HG02763 (cell line): ENCODE measurements at regions not wholly inside any gene's neighbourhood (a gene's known extent, or its start where the extent isn't known, plus 50 kb on each side); places are given as distances from the start of the nearest gene placed in this dataset.

Experiments used
- ATAC-seq: cut with Tn5 transposase; IDR thresholded peaks from one replicate; pipeline ENCODE4 v1.9.1; 2021; ENCODE audit warnings: mild to moderate bottlenecking, moderate library complexity; ENCODE audit not compliant: unreplicated experiment

- ATAC-seq: peak; percentile 6
Measured at GRCh38 chr14:49970474-49971147, 77.7 kb downstream of the ARF6 start.

DNA sequence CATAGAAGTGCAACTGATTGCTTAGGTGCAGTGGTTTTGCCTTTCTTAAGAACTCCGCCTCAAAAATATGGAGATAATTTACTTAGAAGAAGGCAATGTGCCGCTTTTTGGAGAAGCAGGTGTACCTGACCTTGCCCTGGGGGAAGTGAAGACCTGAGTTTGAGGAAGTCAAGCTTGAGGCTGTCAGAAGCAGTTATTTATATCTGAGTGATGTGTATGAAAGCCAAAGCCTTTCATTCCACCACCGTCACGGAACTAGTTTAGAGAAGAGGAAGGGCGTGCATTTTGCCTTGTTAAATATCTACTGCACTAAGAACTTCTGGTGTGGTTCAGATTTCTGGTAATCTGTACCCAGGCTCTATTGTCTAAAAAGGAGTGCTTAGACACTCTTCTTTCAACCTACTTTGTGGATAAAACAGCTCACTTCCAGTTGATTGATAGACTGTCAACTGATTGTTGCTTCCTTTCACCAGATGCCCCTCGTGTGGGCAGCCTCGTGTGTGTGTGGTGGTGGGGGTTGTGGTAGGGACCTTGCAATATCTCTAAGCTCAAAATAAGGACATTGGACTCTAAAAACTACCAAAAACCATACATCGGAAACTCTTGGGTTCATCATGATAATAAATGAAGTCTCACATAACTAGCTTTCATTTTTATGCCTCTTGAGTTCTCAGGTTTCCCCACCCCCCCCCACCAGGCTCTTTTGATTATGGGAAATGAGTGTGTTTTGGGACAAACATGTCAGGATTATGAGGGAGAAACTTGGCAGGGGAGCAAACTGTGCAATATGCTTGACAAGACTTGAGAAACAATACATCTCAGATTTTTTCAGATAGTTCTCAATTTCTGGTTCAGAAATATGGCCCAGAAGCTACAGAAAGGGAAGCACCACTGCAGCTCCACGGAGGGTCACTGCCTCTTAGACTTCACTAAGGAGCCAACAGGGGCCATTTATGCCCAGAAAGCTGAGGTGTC, 78.6 kb downstream of the ARF6 start:
- ATAC-seq: peak; percentile 84

- ATAC-seq: no peak
Measured at GRCh38 chr14:49972131-49972671, 79.3 kb downstream of the ARF6 start.

GRCh38 chr14:49972823-49973222, 79.9 kb downstream of the ARF6 start:
- ATAC-seq: no peak

GRCh38 chr14:49975276-49975675, 82.4 kb downstream of the ARF6 start:
- no peak for ATAC-seq

DNA sequence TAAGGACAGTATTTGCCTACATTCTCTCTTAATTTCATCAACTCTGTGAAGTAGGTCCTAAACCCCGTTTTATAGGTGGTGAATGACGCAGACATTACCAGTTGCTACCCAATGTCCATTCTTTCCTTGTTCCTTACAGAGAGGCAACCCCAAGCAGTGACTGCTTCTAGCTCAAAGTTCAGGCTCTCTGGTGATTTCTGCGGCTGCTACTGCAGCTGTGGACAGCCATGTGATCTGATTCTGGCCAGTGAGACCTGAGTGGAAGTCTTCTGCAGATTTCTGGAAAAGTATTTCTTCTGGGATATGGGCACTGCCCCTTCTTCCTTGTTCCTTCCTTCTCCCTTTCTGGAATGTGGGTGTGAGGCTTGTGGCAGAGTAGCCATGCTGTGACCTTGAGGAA, 82.9 kb downstream of the ARF6 start:
- ATAC-seq: no peak

DNA sequence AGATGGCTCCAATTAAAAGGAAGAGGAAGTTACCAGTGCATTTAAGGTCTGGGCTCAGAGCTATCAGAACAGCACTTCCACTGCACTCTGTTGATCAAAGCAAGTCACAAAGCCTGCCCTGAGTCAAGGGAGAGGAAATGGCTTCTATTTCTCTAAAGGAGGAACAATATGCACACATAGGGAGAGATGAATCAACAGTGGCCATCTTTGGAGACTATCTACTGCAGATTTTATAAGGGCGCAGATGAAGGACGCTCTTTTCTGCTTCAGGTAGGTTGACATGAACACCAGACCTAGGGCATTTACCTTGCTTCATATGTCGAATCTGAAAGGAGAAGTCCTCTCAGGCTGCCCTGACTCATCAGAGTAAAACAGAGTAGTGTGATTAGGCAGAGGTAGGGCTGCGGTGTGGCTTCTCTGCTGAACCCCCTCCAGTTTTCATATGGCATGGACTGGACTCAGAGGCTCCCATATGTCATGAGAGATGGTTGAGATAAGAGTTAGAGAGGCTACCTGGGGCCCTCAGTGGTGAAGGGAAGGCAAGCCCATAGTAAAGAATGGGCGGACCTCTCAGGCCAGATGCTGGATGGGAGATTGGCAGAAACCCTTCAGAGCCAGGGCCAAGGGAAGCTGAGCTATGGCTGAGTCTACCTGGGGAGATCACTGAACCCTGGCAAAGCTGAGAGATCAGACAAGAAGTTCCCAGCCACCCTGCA, 84.4 kb downstream of the ARF6 start:
- ATAC-seq: peak; percentile 73

DNA sequence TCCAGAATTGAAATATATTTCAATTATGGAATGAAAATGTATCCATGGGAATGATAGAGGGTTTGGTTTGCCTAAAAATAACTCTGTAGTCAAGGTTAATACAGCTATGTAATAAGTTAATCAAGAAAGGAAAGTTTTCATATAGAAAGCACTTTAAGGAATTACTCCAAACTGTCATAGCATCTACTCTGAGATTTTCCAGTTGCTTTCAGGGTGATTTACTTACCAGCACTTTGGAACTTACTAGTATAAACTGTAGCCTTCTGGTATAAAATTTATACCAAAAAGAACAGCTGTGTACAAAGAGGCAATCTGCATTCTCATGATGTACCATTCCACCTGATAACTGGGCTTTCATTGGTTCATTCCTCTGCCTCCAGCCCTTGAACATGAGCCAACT, 87.1 kb downstream of the ARF6 start:
- no peak for ATAC-seq

DNA sequence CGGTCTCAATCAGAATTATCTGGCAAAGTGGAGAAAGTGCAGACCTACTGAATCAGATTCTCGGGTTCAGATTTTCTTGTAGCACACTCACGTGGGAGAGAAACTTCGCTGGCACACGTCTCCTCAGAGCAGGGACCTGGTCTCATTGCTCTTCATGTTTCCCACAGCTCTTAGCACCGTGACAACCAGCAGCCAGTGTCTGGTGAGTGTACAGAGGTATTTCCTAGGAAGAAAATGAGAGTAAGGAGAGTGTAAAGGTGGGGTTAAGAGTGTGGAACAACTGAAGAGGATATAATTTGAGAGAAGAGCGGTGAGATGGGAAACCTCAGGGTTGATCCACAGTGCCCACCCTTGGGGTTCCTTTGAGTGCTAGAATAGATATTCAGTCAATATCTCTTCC, 89.2 kb downstream of the ARF6 start:
- no peak for ATAC-seq

DNA sequence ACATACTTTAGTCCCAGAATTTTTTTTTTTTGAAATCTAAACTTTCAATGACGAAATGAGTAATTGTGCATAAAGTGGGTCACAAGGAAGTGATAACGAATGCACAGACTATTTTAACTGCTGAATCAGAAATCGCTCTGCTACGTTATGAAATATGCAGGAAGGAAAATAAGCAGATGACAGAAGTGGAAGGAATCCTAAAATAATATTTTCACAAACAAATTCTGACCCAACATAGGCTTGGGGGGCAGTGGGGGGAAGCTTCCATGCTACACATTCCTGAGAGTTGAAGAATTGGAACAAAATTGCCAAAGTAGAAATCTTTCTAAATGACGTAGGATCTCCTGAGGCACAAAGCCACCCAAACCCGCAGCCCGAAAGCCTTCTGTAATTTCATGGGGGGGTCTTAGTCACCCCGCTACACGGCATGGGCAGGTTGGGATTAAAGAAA, 89.6 kb downstream of the ARF6 start:
- no peak for ATAC-seq

DNA sequence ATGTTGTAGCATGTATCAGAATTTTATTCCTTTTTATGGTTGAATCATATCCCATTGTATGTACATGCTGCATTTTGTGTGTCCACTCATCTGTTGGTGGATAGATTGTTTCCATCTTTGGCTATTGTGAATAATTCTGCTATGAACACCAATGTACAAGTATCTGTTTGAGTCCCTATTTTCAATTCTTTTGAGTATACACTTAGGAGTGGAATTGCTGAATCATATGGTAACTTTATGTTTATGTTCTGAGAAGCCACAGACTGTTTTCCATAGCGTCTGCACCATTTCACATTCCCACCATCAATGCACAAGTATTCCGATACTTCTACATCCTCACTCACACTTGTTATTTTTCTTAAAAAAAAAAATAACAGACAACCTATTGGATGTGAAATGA, 91.5 kb downstream of the ARF6 start:
- no peak for ATAC-seq

- ATAC-seq: no peak
Measured at GRCh38 chr14:49986343-49987014, 93.6 kb downstream of the ARF6 start.

DNA sequence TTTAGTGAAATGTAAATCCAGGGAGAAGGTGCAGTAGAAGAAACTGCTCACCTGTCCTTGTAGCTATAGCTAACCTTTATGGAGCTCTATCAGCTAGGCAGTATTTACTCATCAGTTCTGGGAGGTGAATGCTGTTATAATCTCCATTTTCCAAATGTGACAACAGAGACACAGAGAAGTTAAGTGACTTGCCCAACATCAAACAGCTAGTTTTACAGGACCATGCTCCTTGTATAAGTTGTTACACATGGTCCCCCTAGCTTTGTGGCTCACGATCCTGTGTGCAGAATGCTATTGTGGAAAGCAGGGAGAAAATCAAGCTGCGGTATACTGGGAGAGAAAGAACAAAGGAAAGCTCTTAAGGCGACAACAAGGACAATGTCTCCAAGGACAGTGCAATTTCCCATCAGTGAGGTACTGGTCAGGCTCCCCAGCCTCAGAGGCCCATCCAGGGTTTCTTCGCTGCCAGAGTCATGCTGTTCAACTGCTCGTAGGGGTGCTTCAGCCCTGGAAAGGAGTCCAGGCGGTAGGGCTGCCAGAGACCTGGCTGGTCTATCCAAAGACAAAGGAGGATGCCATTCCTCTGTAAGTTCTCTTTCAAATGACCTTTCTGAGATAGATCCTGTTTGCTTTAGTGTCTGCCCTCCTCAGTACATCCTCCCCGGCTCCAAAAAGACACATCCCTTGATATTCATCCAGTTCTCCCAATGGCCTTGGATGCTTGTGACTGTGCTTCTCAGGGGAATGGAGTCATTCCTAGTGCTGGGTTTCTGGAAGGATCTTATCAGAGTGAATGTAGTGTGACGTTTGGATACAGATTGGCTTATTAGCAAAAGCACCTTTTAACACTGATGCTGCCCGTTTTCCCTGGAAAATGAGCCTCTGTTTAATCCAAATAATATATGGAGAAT, 95.5 kb downstream of the ARF6 start:
- no peak for ATAC-seq

DNA sequence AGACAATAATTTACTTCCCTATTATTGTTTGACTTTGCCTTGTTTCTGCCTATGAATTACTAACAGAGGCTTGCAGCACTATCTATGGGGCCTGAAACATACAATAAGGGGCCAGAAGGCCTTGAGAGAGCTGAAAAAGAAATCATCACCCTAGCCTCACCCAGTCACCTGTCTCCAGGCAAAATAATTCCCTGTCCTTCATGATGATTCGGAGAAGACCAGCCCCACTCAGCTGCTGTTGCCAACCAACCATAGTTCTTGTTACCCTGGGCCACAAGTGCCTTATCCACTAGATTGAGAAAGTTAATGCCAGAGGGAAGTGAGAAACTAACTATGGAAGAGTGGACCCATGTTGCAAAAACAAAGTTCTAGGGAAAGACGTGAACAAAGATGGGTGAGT, 97.1 kb downstream of the ARF6 start:
- no peak for ATAC-seq

DNA sequence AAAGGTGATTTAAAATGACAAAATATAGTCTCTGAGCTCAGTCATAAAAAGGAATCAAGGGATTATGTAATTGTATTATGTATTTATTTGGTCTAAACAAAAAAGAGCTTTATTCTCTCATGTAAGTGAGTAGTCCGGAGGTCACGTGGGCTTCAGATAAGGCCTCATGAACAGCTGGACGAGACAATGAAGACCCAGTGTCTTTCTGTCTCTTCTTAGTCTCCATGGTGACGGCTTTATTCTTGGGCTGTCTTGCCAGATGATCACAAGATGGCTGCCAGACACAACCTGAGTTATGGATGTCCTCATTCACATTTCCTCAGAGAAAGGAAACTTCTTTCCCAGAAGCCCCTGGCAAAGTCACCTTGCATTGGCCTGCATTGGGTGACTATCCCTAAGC, 98.6 kb downstream of the ARF6 start:
- no peak for ATAC-seq

- no peak for ATAC-seq
Measured at GRCh38 chr14:49992036-49992435, 99.2 kb downstream of the ARF6 start.

DNA sequence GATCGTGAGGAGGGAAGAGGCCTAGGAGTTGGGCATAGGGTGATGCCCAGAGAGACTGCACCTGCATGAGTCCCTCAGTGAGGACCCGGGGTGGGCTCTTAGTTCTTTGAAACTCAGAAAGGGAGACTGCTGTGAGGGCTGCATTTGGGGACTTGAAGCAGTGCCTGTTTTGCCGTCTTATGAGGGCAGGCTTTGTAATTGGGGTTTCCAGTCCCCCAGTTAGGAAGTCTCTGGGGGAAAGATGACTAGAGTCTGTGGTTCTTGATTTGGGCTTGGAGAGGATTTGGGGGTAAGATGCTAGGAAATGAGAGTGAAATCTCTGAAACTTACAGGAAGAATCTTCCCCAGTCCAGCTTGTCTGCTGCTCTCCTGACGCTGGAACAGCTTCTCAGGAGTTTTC, 99.6 kb downstream of the ARF6 start:
- ATAC-seq: no peak

DNA sequence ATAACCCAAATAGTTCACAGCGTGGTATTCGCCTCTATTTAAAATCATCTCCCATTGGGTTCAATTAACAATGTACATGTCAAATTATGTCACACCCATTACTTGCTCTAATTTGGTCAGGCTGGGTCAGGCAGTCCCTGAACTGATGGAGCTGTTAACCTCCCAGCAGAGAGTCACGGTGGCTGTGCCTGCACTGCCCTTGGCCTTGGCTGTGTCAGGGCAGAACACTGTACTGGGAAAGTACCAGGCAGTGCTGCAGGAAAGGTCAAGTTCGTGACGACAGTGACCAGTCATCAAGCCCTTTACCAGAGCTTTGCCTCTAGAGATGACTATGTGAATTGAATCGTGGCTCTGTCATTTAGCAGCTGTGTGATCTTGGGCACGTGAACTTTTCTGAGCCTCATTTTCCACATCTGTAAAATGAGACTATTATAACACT, 100.0 kb downstream of the ARF6 start:
- ATAC-seq: peak; percentile 83

GRCh38 chr14:49993565-49993964, 100.7 kb downstream of the ARF6 start:
- no peak for ATAC-seq
